ENCODE measurements at regions not wholly inside any gene's neighbourhood (a gene's known extent, or its start where the extent isn't known, plus 50 kb on each side); places are given as distances from the start of the nearest gene placed in this dataset.
"Not testable (repeated sequence)": the region's sequence is repeated elsewhere in the genome, so short reads cannot be mapped to it uniquely, and the experiment has no call there.

DNA sequence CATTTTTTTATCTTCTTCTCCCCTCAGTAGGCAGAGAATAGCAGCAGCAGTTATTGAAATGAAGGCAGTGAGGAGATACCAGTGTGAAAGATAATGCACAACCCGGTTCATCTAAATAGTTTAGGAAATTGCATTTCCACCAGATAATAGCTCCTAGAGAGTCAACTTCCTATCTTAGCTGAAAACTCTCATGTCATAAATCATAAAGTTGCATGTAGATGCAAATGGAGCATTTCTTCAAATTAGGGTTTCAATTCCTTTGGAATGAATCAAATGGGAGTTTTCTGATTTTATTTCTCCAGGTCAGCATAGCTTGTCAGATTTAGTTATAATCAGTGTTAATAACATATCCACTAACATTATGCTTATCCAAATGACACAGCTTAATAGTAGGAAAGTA lies 335.3 kb downstream of the CNTNAP4 start:
- DNase-seq = no peak

- DNase-seq = no peak
Measured at GRCh38 chr16:76614269-76614668, 337.1 kb downstream of the CNTNAP4 start.

GRCh38 chr16:76622876-76623275 lies 345.7 kb downstream of the CNTNAP4 start:
- no peak for DNase-seq

DNA sequence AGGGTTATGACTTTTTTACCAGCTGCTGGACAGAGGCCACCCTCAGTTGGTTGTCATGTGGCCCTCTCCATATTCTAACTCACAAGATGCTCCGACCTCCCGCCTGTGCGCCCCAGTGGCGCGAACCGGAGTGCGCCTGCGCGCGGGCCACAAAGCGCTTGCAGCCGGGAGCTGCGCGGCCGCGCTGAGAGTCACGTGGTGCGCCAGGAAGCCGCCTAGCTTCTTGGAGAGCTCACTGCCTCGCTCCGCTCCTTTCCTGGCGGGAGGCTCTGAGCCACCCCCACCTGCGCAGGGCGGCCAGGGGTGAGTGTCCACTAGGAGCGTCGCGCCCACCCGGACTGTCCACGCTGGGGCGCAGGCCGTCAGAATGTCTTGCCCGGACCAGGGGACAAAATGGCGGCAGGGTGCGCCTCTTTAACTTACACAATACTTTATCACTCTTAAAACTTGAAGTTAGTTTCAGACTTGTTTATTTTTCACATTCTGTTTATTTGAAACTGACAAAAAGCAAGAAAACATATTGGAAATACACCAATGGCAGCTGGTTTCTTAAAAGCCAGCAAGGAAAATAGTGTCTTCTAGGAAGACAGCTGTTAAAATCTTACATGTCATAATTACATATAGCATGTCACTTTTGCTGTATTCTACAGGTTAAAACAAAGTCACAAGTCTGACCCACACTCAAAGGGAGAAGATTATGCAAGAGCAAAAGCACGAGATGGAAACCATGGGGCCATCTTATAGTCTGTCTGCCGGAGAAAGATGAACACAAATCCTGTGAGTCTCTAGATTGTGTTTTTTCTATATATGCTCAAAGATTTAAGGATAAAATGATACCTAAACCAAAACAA lies 357.9 kb downstream of the CNTNAP4 start:
- no peak for DNase-seq

- DNase-seq = peak; percentile 1
Measured at GRCh38 chr16:76639685-76640289, 362.6 kb downstream of the CNTNAP4 start.

GRCh38 chr16:76650582-76650981 lies 373.4 kb downstream of the CNTNAP4 start:
- no peak for DNase-seq

DNA sequence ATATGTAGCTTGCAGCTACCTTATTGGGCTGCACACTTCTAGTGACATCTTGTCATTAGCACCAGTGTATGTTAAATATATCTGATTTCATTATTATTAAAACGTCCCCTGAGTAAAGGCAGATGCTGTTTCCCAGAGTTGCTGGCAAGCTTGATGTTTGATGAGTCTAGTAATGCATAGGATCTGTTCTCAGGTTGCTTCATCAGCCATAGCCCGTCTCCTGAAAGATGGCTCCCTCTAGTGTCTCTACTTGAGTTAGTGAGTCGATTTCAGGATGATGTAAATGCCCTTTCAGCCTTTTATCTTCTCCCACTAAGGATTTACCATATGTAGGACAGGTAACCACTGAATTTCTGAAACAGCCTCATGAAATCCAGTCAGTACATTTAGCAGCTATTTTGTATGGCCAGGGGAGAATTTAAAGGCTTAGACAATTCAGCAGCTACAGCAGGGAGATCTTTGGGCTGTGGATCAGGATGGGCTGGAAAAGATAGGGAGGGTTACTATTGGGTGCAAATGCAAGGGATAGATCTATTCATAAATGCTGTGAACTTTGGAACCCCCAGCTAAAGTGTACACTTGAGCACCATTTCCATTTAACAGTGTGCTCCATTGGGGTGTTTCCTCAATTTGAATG lies 376.3 kb downstream of the CNTNAP4 start:
- DNase-seq = peak; percentile 29

GRCh38 chr16:76654088-76654820 lies 377.1 kb downstream of the CNTNAP4 start:
- no peak for DNase-seq

GRCh38 chr16:76656994-76657393 lies 379.8 kb downstream of the CNTNAP4 start:
- DNase-seq = no peak

DNA sequence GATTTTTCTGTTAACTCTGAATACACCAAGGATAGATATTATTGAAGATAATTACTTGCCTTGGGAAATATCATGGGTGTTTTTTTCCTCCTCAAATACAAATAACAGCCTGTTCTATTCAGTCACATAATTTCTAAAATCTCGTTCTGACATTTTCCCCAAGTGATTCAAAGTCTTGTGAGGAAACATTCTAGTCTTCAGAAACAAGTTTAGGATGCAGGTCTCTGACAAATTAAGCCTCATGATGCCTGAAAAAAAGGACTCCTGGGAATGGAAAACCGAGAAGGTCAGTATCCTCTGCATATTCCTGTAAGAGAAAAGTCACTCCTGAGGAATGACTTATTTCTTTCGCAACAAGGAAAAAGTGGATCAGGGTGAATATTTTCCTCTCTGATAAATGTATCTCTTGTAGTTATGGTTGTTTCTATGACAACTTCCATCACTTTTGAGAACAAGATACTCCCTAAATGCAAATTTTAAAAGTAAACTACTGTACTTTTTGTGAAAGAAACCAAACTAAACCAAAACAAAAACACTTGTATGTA lies 384.6 kb downstream of the CNTNAP4 start:
- DNase-seq = no peak

DNA sequence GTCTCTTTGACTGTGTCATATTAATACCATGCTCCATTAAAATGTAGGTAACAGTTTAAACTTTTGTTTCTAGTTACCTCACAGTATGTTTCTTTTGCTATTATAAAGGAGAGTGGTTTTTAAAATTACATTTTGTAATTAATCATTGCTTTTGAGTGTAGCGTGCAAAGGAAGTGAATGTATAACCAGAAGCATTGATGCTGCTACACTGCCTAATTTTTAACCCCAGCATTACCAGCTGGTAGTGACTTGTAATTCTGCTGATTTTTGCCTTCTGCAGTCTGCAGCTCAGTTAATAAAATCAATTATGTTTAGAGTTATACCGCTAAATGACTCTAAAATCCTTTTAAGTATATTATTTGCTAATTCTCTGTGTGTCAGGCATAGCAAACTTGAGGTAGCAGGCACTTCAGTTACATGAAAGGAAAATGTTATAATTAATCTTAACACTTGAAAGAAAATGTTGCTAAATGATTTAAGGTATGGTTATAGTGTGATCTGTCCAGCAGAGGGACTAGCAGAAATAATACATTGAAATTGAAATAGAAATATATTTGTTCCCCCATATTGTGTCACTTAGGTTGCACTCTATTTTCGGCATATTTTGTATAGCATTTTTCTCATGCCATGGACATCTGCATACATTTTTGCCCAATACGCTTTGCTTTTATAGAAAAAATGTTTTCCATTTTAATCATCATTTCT lies 388.5 kb downstream of the CNTNAP4 start:
- no peak for DNase-seq

GRCh38 chr16:76668207-76668725 lies 391.1 kb downstream of the CNTNAP4 start:
- no peak for DNase-seq

GRCh38 chr16:76669288-76669687 lies 392.1 kb downstream of the CNTNAP4 start:
- no peak for DNase-seq

- DNase-seq = no peak
Measured at GRCh38 chr16:76670125-76670857, 393.1 kb downstream of the CNTNAP4 start.

DNA sequence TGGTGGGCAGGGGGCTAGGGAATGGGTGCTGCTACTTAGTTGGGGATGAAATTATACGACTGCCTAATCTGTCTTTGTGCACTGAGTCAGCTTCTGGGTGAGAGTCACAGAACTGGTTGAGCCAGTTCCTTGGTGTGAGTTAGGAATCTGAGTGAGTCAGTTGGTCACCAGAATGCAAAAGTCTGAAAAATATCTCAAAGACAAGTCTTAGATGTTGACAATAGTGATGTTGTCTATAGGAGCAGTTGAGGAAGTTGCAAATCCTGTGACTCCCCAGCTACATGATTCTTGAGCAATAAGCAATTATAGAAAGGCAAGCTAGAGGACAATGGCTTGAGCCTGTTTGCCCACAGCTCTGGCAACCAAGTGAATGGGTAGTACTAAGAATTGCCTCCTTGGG lies 399.2 kb downstream of the CNTNAP4 start:
- no peak for DNase-seq

- DNase-seq = no peak
Measured at GRCh38 chr16:76681296-76681695, 404.1 kb downstream of the CNTNAP4 start.

- no peak for DNase-seq
Measured at GRCh38 chr16:76683051-76683450, 405.9 kb downstream of the CNTNAP4 start.

GRCh38 chr16:76696876-76697275 lies 419.7 kb downstream of the CNTNAP4 start:
- no peak for DNase-seq

GRCh38 chr16:76705892-76706291 lies 428.7 kb downstream of the CNTNAP4 start:
- DNase-seq = no peak

DNA sequence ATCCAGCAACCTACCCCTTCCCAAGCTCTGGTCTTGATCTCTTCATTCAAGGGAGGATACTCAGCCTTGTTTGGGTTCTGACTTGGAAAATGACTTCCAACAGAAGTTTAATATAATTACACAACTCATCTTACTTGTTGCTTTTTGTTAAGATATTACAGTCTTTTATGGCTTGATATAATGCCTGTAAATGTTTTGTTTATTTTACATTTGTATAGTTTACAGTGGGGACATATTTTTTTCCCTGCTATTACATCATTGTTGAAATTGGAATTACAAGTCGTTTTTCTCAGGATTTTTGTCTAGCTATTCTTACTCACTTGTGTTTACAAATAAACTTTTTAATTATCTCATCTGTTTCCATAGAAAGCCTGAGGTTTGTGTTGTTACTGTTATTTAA lies 436.0 kb downstream of the CNTNAP4 start:
- no peak for DNase-seq

DNA sequence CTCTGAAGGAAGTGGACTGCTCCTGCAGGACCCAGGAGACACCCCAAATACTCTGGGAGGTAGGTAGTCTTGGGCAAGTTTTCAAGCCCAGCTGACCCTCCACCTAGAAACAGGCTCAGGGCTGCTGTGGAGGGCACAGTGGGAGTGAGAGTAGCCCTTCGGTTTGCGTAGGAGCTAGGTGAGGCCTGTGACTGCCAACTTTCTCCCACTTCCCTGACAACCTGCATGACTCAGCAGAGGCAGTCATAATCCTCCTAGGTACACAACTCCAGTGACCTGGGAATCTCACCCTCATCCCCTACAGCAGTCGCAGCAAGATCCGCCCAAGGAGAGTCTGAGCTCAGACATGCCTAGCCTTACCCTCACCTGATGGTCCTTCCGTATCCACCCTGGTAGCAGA lies 439.1 kb downstream of the CNTNAP4 start:
- not testable (repeated sequence) for DNase-seq

Measured in inflammatory macrophage treated with lipopolysaccharide for 4 hours (primary cell).